NCI-H1048 (cell line): ENCODE measurements at regions not wholly inside any gene's neighbourhood (a gene's known extent, or its start where the extent isn't known, plus 50 kb on each side); places are given as distances from the start of the nearest gene placed in this dataset.

ENCODE experiments used
- DNase-seq: peaks from one replicate; lab custom pipeline; 2025; lab: John Stamatoyannopoulos, UW

DNA sequence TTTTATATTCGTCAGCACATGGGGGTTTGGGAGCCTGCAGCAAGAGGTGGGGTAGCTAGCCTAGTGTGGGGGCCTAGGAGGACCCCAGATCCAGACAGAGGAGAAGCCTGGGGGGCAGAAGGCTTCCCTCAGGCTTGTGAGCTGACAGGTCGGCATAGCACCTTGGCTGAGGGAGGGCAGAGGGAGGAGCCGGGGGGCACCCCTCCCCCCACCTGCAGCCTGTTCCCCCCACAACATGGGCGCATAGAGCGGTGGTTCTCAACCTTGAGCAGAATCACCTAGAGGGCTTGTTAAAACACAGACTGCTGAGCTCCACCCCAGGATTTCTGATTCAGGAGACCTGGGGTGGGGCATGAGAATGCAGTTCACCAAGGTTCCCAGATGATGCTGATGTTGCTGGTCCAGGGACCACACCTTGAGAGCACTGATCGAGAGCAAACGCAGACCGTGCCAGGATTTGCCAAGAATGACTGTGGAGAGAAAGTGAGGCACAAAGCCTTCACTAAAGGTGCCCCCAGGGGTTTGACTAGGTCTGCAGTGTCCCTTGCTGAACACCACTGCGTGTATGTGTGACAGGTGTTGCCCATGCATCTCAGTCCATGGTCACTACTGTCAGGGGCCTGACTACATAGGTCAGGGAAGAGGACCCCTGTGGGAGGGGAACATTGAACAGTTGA, 163.3 kb downstream of the MACROH2A1 start:
- no peak for DNase-seq

DNA sequence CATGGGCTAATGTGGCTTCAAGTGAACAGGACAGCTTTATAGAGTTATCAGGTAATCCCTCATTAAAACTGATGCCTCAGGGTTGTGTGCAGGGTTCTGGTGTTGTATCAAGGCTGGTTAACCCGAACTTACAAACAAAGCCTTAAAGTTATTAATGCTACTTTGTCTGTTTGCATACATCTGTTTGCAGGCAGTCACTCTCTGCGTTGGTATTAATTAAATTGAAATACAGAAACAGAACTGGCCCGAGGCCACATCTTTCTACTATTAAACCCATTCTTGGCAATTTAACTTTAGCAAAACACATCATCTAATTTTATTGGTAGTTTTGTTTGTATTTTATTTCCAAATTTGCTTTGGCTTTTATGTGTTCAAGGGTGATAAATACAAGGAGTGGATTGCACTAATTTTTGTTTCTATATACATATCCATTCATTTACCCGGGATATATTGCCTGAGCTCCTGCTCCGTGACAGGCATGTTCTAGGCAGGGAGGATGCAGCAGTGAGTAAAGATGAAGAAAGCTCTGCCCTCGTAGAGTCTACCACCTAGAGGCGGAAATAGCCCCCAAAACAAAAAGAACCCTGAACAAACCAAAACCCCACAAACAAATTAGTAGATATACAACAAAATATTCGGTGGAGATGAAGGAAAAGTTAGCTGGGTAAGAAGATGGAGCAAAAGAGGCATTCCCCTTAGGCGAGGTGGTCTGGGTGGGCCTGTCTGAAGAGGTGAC, 164.2 kb downstream of the MACROH2A1 start:
- DNase-seq, result no peak

DNA sequence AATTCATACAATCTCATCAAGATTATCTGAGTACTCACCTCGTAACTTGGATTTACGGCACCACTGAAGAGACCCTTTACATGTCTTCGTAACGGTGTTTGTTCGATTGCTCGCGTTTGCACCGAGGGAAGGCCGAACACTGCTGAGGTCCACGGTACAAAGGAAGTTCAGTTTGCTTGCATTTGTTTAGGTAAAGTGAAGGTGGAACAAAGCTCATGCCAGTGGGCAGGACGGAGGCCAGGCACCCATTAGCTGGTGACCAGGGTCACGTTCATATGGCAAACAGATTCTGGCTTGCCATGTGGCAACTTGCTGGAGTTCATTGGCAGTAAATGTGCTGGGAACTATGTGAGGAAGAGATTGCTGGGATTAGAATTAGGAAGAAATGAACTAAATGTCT, 164.8 kb downstream of the MACROH2A1 start:
- DNase-seq, result no peak

DNA sequence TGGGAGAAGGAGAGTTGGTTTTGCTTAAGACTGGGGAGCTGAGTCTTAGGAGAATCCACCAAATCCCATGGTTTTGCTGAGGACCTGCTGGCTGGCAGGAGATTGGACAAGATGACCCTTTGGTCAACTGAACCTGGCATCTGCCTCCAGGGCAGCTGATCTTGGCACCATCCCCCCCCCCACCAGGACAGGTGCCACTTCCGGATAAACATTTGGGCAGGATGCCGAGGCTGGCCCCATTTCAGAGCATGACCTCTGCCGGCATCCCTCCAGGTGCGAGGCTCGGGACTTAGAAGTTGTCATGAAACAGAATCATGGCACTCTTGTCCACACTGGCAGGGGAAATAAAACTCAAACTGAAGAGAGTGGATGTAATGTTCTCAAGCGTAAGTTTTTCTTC, 165.6 kb downstream of the MACROH2A1 start:
- DNase-seq, result no peak

DNA sequence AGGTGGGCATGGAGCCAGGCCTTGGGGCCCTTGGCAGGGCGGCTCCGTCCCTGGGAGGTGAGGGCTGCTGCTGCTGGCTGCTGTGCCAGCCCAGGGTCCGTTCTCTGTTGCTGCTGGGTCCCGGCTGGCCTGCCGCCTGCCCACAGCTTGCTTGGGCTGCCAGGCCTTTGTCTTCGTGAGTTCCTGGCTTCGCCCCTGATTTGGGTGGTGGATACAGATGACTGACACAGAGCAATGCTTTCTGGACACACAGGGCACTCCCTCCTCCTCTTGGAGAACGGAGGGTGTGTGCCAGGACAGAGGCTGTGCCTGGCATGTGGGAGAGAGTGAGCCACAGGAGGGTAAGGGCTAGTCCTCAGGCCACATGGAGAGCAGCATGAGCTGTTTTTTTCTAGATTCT, 166.1 kb downstream of the MACROH2A1 start:
- no peak for DNase-seq

DNA sequence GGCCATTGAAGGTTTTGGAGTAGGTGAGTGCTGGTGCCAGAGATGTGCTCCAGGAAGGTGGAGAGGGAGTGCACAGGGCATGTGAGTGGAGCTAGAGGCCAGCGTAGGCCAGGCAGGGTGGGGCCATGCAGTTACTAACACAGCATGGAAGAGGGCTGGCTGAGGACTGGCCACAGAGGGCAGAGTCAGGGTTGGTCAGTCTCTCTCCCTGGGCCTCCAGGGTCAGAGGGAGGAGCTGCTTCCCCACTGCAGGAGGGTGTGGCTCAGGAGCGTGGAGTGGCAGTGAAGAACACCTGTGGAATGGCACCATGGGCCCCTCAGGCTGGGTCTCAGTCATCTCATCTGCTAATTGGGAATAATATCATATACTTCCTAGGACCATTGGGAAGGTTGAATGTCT, 167.7 kb downstream of the MACROH2A1 start:
- no peak for DNase-seq

DNA sequence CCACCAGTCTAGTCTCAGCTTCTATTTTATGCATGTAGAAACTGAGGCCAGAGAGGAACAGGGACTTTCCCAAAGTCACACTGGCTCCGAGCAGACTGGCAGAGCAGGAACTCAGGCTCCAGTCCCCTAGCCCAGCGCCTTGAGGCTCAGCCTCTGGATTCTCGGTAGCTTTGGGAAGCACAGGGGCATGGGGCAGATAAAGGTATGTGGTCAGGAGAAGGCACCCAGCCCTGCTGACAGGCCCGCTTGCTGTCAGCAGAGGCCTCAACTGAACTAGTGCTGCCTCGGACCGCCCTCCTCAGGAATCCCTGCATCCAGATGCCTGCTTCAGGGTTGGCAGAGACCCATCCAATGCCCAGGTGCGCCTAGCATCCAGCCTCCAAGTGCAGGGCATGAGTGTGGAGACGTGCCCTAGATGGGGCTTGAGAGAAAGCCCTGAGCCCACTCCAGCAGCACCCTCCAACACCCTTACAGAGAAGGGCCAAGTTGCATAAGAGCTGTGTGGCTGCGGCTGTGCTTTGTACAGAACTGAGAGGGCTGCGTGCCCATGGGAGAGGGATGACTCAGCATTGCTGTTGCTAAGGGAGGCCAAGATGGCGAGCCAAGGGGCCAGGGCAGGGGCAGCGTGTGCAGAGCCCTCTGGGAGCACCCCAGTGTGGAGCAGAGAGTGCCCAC, 168.6 kb downstream of the MACROH2A1 start:
- no peak for DNase-seq

DNA sequence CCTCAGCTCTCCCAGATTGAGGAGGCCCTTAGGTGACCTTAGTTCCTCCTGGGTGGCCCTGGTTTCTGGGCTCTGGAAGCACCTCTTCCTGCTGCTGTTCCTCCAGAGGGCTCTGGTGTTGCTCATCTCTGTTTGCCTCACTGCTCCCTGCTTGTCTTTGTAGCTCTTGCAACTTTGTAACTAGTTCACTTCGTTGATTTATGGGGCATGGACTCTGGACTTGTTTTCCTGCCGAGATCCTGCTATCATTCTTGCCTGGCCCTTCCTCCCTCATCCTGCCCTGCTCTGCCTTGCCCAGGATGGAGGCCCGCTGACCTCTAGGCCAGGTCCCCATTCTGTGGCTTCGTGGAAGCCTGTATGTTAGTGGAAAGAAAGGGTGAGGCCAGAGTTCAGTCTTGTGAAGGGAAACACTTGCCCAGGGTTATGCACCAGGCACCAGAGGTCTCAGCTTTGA, 169.3 kb downstream of the MACROH2A1 start:
- DNase-seq, result no peak

DNA sequence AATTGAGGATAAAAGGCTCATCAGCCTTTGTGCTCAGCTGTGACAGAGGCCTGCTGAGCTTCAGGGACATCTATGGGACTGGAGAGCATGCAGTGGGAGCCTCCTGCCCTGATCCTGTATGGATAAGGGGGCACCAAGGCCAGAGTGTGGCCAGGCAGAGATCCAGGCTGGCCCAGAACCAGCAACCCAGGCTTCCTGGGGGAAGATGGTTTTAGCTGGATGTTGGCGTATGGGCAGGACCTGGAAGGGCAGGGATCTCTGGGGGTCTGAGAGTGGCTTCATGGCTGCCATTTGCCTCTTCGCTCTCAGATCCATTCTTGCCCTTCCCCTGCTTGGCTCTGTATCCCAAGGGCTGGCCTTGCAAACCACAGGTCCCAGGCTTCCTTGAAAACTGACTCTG, 169.9 kb downstream of the MACROH2A1 start:
- DNase-seq, result no peak

DNA sequence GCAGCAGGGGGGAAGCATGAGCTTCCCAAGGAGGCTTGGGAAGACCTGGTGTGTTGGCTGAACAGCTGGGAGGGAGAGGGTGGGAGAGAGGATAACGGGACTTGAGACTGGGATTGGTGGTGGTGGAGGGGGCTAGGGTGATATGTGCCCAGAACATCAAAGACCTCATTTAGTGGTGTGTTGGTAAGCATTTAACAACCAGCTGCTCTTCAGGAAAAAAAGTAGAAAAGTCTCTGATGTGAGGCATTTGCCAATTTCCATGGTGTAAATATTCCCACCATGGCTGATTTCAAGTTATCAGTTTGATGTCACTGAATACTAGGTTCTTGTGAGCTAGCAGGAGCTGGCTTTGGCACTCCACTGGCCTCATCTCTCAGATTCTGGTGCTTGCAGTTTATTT, 170.8 kb downstream of the MACROH2A1 start:
- no peak for DNase-seq

DNA sequence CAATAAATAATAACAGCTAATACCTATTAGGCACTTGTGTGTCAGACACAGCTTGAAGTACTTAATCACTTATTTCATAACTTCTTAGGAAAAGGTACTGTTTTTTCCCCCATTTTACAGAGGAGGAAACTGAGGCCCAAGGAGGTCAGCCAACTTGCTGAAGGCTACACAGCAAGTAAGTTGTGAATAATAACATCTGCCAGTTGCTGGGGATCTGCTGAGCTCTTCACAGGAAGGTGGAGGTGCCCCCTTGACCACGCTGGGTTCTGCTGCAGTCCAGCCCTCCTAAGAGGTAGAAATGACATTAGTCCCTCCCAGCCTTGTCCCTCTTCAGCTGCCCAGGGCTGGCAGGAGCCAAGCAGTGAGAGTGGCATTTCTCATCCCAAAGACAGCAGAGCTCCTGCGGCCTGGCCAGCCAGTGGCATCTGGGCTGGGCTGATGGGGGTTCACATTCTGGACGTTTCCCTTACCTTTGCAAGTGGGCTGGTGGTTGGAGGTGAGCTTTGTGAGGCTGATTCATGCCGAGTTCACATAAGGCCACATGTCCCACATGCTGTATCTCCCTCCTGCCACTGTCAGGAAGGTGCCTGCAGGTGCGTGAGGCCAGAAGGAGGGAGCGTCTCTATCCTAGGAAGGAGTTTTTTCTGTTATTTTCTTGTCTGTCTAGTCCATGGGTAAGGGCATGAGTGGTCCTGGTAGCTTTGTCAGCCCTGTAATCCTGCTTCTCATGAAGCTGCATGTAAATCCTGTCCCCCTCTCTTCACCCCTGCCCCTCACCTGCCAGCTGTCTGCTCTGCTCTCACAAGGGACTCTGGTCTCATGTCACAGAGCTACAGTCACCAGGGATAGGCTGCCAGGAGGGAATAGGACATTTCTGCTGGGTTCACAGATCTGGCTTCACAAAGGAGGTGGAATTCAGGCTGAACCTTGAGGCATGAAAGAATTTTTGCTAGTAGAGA, 171.7 kb downstream of the MACROH2A1 start:
- no peak for DNase-seq

DNA sequence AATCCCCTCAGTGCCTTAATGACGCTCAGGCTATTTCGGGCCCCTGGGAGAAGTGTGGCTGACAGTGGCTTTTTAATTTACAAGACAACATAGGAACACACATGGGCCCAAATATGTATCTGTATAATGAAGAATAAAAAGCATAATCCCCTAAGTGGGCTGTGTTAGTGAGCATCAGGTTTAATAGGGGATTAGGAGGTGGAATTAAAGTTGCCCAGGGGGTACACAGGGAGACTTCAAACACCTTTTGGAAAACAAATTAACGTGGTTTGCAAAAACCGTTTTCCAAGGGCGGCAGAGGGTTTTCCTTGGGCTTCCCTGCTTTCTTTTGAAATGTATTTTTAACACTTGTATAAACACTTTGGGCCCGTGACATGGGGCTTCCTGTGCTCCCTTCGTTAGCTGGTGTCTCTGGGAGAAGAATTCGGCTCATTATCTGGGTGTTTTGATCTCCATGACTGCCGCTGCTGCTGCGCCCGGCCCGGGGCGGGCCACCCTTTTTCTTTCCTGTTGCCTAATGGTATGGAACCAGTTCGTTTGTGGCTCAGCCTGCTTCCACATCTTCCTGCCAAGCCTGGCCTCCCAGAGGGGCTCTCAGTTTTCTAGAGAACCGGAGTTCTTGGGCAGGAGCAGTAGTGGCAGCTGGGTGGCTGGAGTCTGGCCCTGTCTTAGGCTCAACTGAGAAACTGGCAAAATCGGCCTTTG, 173.0 kb downstream of the MACROH2A1 start:
- DNase-seq, result no peak

DNA sequence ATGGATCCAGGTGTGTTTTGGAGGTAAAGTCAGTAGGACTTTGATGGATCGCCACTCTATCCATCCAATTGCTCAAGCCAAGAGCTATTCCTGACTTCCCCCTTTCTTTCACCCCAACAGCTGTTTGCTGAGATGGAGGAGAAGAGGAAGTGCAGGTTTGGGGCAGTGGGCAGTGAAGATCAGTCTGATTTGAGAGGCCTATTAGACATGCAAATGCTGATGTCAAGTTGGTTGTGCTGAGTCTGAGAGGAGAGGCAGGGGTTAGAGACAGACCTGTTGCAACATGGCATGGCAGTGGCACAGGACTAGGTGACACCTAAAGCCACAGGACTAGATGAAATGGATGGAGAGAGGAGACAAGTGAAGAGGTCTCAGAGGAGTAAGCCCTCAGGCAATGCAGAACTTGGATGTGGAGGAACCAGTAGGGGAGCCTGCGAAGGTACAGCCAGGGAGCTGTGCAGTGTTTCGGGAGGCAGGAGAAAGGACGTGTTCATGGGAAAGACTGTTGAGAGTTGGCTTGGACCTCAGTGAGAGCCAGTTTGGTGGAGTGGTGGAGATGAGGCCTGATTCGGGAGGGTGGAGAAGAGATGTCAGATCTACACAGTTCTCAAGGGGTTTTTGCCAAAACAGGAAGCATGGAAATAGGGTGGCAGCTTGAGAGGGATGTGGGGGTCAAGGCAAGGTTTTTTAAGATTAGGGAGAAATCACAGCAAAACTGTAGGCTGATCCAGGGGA, 175.0 kb downstream of the MACROH2A1 start:
- DNase-seq, result no peak

DNA sequence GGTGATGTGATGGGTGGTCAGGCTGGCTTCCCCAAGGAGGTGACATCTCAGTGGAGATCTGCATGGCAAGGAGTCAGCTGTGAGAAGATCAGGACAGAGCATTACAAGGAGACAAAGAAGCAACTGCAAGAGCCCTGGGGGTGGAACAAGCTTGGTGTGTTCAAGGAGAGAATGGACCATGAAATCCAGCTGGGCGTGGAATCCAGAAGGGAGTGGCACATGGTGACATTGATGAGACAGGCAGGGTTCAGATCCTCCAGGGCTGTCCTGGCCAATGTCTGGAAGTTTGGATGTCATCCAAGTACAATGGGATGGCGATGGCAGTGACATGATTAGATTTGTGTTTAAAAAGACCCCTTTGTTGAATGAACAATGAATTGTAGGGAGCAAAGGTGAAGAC, 175.6 kb downstream of the MACROH2A1 start:
- no peak for DNase-seq

DNA sequence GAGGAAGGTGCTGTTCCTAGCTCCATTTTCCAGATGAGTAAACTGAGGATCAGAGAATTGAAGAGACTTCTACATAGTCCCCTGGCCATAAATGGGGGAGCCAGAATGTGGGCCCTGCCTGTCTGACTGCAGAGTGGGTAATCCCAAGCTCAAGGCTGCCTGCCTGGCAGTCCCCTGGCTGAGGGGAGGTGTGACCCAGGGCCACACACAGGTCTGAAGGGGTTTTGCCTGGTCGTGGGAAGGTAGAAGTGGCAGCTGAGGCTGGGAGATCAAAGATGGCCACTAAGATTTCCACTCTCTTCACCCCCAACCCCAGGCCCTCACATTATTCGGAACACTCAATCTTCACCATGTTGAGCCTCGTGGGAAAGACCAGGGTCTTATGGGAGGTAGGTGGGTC, 176.3 kb downstream of the MACROH2A1 start:
- DNase-seq, result no peak

DNA sequence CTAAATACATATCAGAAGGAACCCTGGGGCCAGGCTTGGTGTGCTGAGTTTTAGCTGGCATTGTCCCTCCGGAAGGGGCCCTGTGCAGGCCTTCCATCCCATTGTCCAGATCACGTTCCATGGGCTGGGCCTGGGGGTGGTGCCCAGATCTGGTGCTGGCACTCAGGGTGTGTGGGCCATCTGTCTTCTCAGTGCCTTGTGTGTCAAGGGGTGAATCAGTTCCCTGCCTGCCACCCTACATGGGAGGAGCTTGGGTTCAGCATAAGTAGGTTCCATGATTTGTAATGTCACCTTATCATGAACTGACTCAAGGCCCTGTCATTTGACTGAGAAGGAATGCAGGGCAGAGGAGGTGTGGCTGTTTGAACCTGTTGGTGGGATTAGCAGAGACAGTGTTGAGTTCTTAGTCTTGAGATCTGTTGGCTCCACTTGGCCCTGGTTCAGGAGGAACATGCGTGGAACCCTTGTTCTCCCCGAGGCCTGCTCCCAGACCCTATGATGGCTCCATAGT, 176.8 kb downstream of the MACROH2A1 start:
- no peak for DNase-seq

DNA sequence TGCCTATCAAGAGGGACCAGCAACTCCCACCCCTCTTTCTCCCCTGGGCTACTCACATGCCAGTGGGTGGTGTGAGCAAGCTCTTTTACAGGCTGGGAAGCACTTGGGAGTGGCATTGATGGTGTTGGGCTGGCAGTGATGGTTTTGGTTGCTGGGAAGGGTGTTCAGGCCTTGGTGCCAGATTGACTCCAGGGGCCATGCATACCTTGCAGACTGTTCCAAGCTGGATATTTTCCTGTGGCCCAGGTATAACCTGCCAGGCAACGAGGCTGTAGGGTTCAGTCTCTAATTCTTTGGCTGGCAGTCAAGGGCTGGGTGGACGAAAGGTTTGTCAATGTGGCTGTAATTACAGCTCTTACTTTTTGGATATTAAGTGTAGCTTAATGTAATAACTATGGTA, 177.3 kb downstream of the MACROH2A1 start:
- DNase-seq, result no peak

DNA sequence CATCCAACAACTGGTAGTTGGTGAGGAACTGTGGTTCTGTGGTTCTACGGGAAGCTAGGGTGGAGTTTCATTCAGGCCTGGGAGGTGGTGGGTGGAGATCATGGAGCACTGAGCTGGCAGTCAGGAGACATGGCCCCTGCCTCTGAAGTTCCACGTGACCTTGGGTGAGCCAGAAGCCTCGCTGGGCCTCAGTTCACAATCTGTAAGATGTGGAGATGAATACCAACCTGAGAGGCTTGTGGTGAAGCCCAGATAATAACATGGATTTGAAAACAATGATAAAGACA, 177.9 kb downstream of the MACROH2A1 start:
- DNase-seq, result no peak

DNA sequence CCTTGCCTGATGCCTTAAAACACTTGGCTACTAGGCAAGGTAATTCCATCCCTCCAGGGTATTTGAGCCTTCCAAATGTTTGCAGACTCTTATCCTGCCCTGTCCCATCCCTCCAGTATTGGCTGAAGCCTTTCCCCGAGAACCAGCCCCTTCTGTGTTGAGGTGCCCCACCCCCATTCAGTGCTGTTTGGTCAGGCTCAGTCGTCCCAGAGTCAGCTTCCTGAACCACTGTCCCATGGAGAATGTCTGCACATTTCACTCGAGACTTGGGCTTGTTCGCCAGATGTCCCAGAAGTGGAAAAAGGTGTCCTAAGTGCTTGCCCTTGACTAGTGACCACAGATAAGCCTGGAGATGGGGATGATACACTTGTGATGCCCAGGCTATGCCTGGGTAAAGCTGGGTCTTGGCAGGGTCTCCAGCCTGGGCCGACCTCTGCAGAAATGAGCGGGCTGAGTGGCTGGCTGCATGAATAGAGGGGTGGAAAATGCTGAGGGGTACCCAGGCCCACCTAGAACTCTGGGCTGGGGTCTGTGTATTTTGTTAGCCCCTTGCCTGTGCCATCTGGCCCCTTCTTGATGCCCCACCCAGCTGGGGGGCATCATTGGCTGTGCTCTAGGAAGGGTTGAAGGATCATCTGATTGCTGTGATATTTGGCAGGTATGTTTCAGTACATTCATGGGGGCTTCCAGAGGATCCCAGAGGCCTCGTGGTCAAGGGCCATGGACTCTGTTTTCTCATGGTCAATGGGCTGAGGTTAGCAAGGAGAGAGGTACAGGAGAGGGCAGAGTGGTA, 178.4 kb downstream of the MACROH2A1 start:
- no peak for DNase-seq

DNA sequence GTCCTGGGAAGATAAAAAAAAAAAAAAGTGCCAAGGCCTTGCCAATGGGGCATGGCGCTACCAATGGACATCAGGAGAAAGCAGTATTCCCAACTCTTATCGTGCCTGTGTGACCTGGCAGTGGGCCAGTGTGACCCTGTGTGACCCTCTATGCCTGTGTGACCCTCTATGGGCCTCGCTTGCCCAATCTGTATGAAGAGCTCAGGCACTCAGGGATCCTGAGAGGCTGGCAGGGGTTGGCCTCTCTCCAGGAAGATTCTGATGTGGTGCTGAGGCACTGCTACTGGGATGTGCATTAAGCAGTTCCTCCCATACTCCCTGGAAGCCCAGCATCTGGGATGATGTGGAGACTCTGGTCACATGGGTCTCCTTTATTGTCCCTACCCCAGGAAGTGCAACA, 179.2 kb downstream of the MACROH2A1 start:
- DNase-seq, result no peak
